ENCODE measurements at regions not wholly inside any gene's neighbourhood (a gene's known extent, or its start where the extent isn't known, plus 50 kb on each side); places are given as distances from the start of the nearest gene placed in this dataset.

DNA sequence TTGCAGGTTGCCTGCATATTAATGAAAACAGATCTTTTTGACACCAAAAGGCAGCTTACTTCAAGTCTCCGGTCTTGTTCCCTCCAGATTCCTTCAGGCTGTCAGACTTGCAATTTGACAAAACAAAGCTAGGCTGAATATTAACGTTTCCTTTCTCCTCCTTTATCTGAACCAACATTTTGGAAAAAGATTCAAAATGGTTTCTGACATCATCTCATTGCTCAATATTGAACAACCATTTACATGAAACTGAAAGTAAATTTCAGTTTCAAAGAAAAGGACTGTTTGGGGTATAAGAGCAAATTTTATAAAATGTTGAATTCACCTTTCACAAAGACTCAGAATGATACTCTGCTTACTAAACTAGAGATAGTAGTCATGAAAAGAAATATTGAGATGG is 521.8 kb downstream of the KCNJ2 start:
- Histone ChIP-seq H3K4me2 (ENCODE audit: low read depth, low read length) (no peak overlapping the region), H3K79me1 (ENCODE audit: low read depth in 1 of 2, low read length in 2 of 2) (no peaks in the 10 kb centered on the region), H3K36me3 (ENCODE audit: control insufficient read depth, insufficient read depth, low read length) (no peaks in the 10 kb centered on the region), H3K9ac (ENCODE audit: low read depth, low read length) (no peak overlapping the region), H3K18ac (ENCODE audit: low read depth, low read length) (no peak overlapping the region), H3K23ac (ENCODE audit: low read depth, low read length) (no peak overlapping the region), H2AK9ac (replicated peaks; ENCODE audit: low read depth, low read length, poor library complexity) (no peak overlapping the region), H3K14ac (replicated peaks; ENCODE audit: low read depth, low read length) (no peak overlapping the region), H2AK5ac (ENCODE audit: low read depth, low read length) (no peak overlapping the region), H3K27me3 (ENCODE audit: control insufficient read depth, insufficient read depth, low read length) (no peaks in the 10 kb centered on the region), H3K4me1 (ENCODE audit: control insufficient read depth, insufficient read depth, low read length) (no peaks in the 10 kb centered on the region), H3K56ac (ENCODE audit: extremely low read depth, insufficient read depth, low read length) (no peak overlapping the region), H3K9me1 (ENCODE audit: insufficient read depth, low read length) (no peaks in the 10 kb centered on the region), H3K4ac (ENCODE audit: low read depth, low read length) (no peak overlapping the region), H2AFZ (replicated peaks; ENCODE audit: low read length, poor library complexity) (no peak overlapping the region), H4K5ac (ENCODE audit: low read depth, low read length) (no peak overlapping the region), H4K8ac (ENCODE audit: low read depth in 2 of 2, low read length in 2 of 2) (no peak overlapping the region), H2BK20ac (ENCODE audit: low read depth, low read length) (no peak overlapping the region), H2BK15ac (ENCODE audit: low read depth, low read length) (no peak overlapping the region), H4K20me1 (ENCODE audit: insufficient read depth, low read length) (no peaks in the 10 kb centered on the region), H2BK120ac (ENCODE audit: low read depth, low read length) (no peak overlapping the region), H3K4me3 (ENCODE audit: insufficient read depth, low read depth, low read length) (no peak overlapping the region), H3K9me3 (ENCODE audit: control insufficient read depth, insufficient read depth, low read length) (no peaks in the 10 kb centered on the region), H3K27ac (ENCODE audit: insufficient read depth, low read length) (no peak overlapping the region), H4K91ac (ENCODE audit: insufficient read depth, low read depth, low read length) (no peak overlapping the region), H2BK5ac (ENCODE audit: low read depth, low read length, poor library complexity, severe bottlenecking) (no peak overlapping the region)
- ChIA-PET CTCF (no interaction called here), POLR2A (ENCODE audit: unreplicated experiment) (no interaction called here)
- dilution Hi-C loops (cut with HindIII; ENCODE audit: low sequenced_read_pairs, unreplicated experiment) (no loop called here), in situ Hi-C loops (cut with MboI; ENCODE audit: low sequenced_read_pairs) (no loop called here), intact Hi-C loops (cut with micrococcal nuclease) (no loop called here)
- WGBS, 2 experiments (ENCODE audit: extremely low coverage in 2 of 2, insufficient read length in 1 of 2) = 88% methylated on average over 1 of the region's 2 CpGs; no CpG with 5 or more reads in 1 of the 2 experiments
- BruUV-seq (replicated peaks) = no TSS peak
- TF ChIP-seq, protein P1, sequence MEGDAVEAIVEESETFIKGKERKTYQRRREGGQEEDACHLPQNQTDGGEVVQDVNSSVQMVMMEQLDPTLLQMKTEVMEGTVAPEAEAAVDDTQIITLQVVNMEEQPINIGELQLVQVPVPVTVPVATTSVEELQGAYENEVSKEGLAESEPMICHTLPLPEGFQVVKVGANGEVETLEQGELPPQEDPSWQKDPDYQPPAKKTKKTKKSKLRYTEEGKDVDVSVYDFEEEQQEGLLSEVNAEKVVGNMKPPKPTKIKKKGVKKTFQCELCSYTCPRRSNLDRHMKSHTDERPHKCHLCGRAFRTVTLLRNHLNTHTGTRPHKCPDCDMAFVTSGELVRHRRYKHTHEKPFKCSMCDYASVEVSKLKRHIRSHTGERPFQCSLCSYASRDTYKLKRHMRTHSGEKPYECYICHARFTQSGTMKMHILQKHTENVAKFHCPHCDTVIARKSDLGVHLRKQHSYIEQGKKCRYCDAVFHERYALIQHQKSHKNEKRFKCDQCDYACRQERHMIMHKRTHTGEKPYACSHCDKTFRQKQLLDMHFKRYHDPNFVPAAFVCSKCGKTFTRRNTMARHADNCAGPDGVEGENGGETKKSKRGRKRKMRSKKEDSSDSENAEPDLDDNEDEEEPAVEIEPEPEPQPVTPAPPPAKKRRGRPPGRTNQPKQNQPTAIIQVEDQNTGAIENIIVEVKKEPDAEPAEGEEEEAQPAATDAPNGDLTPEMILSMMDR (conservative IDR thresholded peaks at IDR 0.05; ENCODE audit: low read depth, low read length) = no peak
- TF ChIP-seq MAZ (IDR thresholded peaks at IDR 0.05; ENCODE audit: borderline replicate concordance, low read depth, low read length) (no peak), POLR2A (IDR thresholded peaks at IDR 0.05; ENCODE audit: low read depth, low read length) (no peak), CHD1 (IDR thresholded peaks at IDR 0.05; ENCODE audit: low read depth, low read length) (no peak), NFE2L2 (IDR thresholded peaks at IDR 0.05; ENCODE audit: low read depth, low read length) (no peak), RAD21 (IDR thresholded peaks at IDR 0.05; ENCODE audit: low read length) (no peak), BHLHE40 (IDR thresholded peaks at IDR 0.05; ENCODE audit: low read depth, low read length) (no peak), RCOR1 (IDR thresholded peaks at IDR 0.05; ENCODE audit: insufficient replicate concordance, low read length) (no peak), SMC3 (IDR thresholded peaks at IDR 0.05; ENCODE audit: low read depth, low read length) (no peak), MAFK (IDR thresholded peaks at IDR 0.05; ENCODE audit: low read depth, low read length) (no peak)
- TF ChIP-seq, protein P2, sequence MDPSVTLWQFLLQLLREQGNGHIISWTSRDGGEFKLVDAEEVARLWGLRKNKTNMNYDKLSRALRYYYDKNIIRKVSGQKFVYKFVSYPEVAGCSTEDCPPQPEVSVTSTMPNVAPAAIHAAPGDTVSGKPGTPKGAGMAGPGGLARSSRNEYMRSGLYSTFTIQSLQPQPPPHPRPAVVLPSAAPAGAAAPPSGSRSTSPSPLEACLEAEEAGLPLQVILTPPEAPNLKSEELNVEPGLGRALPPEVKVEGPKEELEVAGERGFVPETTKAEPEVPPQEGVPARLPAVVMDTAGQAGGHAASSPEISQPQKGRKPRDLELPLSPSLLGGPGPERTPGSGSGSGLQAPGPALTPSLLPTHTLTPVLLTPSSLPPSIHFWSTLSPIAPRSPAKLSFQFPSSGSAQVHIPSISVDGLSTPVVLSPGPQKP (IDR thresholded peaks at IDR 0.05; ENCODE audit: borderline replicate concordance, low read depth, low read length) = no peak
- TF ChIP-seq, protein P3, sequence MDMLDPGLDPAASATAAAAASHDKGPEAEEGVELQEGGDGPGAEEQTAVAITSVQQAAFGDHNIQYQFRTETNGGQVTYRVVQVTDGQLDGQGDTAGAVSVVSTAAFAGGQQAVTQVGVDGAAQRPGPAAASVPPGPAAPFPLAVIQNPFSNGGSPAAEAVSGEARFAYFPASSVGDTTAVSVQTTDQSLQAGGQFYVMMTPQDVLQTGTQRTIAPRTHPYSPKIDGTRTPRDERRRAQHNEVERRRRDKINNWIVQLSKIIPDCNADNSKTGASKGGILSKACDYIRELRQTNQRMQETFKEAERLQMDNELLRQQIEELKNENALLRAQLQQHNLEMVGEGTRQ (IDR thresholded peaks at IDR 0.05; ENCODE audit: low read depth, low read length) = no peak
- ATAC-seq (ENCODE audit: low read depth) = no peak
- no peak for DNase-seq

Data from IMR-90 (cell line).